ENCODE measurements at regions not wholly inside any gene's neighbourhood (a gene's known extent, or its start where the extent isn't known, plus 50 kb on each side); places are given as distances from the start of the nearest gene placed in this dataset.

GRCh38 chr1:239240736-239241135, 145.6 kb upstream of the CHRM3 start (continued):
- TF ChIP-seq ZNF423 (tag by site-specific recombination; IDR thresholded peaks at IDR 0.05) (no peak), INSM2 (tag by site-specific recombination; IDR thresholded peaks at IDR 0.05) (no peak), ZXDB (tag by site-specific recombination; IDR thresholded peaks at IDR 0.05) (no peak), ZNF610 (tag by site-specific recombination; IDR thresholded peaks at IDR 0.05; ENCODE audit: borderline replicate concordance) (no peak)

GRCh38 chr1:239239529-239239928, 146.8 kb upstream of the CHRM3 start:
- Histone ChIP-seq H3K27ac (ENCODE audit: extremely low read depth, low read depth, low read length) (no peak overlapping the region), H3K4me3 (ENCODE audit: low read depth, low read length) (no peak overlapping the region), H3K36me3 (ENCODE audit: control insufficient read depth in 2 of 2, insufficient read depth in 1 of 2, low read length in 2 of 2) (no peaks in the 10 kb centered on the region), H3K9me3 (ENCODE audit: control insufficient read depth, insufficient read depth, low read depth, low read length) (no peaks in the 10 kb centered on the region), H3K4me1 (ENCODE audit: control insufficient read depth, insufficient read depth, low read length) (no peaks in the 10 kb centered on the region)
- ChIA-PET POLR2A (no interaction called here), CTCF (interaction anchor here (0.5 to 0.6 kb wide), 2 partner anchors 166 to 241 kb away, joined by 3 read pairs; no protein-coding TSS in a partner anchor)
- TF ChIP-seq ZNF585B (tag by site-specific recombination; IDR thresholded peaks at IDR 0.05) (no peak), ZNF837 (tag by site-specific recombination; IDR thresholded peaks at IDR 0.05) (no peak), ZNF571 (tag by site-specific recombination; IDR thresholded peaks at IDR 0.05) (no peak), ZNF335 (tag by site-specific recombination; conservative IDR thresholded peaks at IDR 0.05) (no peak), ZNF280D (tag by site-specific recombination; IDR thresholded peaks at IDR 0.05) (no peak), PRDM10 (tag by site-specific recombination; IDR thresholded peaks at IDR 0.05) (no peak), ZNF548 (tag by site-specific recombination; IDR thresholded peaks at IDR 0.05) (no peak), ZNF629 (tag by site-specific recombination; IDR thresholded peaks at IDR 0.05) (no peak), SP2 (tag by site-specific recombination; IDR thresholded peaks at IDR 0.05) (no peak), ZNF133 (tag by site-specific recombination; IDR thresholded peaks at IDR 0.05) (no peak), ZBTB17 (tag by site-specific recombination; IDR thresholded peaks at IDR 0.05) (no peak), ZNF341 (tag by site-specific recombination; IDR thresholded peaks at IDR 0.05; ENCODE audit: low read depth) (no peak), ZSCAN30 (tag by site-specific recombination; IDR thresholded peaks at IDR 0.05) (no peak), IKZF3 (tag by site-specific recombination; IDR thresholded peaks at IDR 0.05) (no peak), BCL6B (tag by site-specific recombination; IDR thresholded peaks at IDR 0.05) (no peak), ZNF214 (tag by site-specific recombination; IDR thresholded peaks at IDR 0.05; ENCODE audit: borderline replicate concordance) (no peak)
